Stimulated activated CD8-positive, alpha-beta memory T cell treated with anti-CD3 and anti-CD28 coated beads, Interleukin-4, amount 100 ng/mL, for 24 hours (primary cell): ENCODE measurements at regions not wholly inside any gene's neighbourhood (a gene's known extent, or its start where the extent isn't known, plus 50 kb on each side); places are given as distances from the start of the nearest gene placed in this dataset.

ENCODE experiments used
- DNase-seq: peaks from one replicate; pipeline ENCODE4 v3.0.0-alpha.2; 2020; ENCODE audit warnings: low read depth

- no peak for DNase-seq
These were observed 58.6 kb downstream of the TMEM17 start for GRCh38 chr2:62447411-62447810.

- DNase-seq, result no peak
These were observed 59.5 kb downstream of the TMEM17 start for GRCh38 chr2:62446491-62446890.

- no peak for DNase-seq
These were observed 62.1 kb downstream of the TMEM17 start for GRCh38 chr2:62443886-62444285.

GRCh38 chr2:62443471-62443870 is 62.5 kb downstream of the TMEM17 start:
- no peak for DNase-seq

GRCh38 chr2:62441824-62442223 is 64.2 kb downstream of the TMEM17 start:
- no peak for DNase-seq

GRCh38 chr2:62441421-62441820 is 64.6 kb downstream of the TMEM17 start:
- no peak for DNase-seq

GRCh38 chr2:62440281-62440946 is 65.6 kb downstream of the TMEM17 start:
- no peak for DNase-seq

GRCh38 chr2:62439425-62439824 is 66.6 kb downstream of the TMEM17 start:
- DNase-seq, result no peak

- no peak for DNase-seq
These were observed 68.2 kb downstream of the TMEM17 start for GRCh38 chr2:62437785-62438184.

- DNase-seq, result no peak
These were observed 70.3 kb downstream of the TMEM17 start for GRCh38 chr2:62435720-62436119.

GRCh38 chr2:62432407-62432806 is 73.6 kb downstream of the TMEM17 start:
- DNase-seq, result no peak

- DNase-seq, result no peak
These were observed 74.5 kb downstream of the TMEM17 start for GRCh38 chr2:62431512-62431911.

- no peak for DNase-seq
These were observed 75.8 kb downstream of the TMEM17 start for GRCh38 chr2:62430146-62430545.

GRCh38 chr2:62427146-62427545 is 78.8 kb downstream of the TMEM17 start:
- no peak for DNase-seq

GRCh38 chr2:62426154-62426912 is 79.7 kb downstream of the TMEM17 start:
- DNase-seq, result no peak

GRCh38 chr2:62425684-62426083 is 80.3 kb downstream of the TMEM17 start:
- DNase-seq, result no peak

GRCh38 chr2:62424899-62425298 is 81.1 kb downstream of the TMEM17 start:
- no peak for DNase-seq

- DNase-seq, result no peak
These were observed 82.0 kb downstream of the TMEM17 start for GRCh38 chr2:62423883-62424458.

- DNase-seq, result no peak
These were observed 82.8 kb downstream of the TMEM17 start for GRCh38 chr2:62423235-62423634.

GRCh38 chr2:62415518-62415917 is 90.5 kb downstream of the TMEM17 start:
- no peak for DNase-seq

GRCh38 chr2:62415019-62415431 is 91.0 kb downstream of the TMEM17 start:
- no peak for DNase-seq

- DNase-seq, result no peak
These were observed 92.8 kb downstream of the TMEM17 start for GRCh38 chr2:62413116-62413663.

GRCh38 chr2:62412347-62412742 is 93.7 kb downstream of the TMEM17 start:
- no peak for DNase-seq
